HepG2 (cell line): ENCODE measurements at regions not wholly inside any gene's neighbourhood (a gene's known extent, or its start where the extent isn't known, plus 50 kb on each side); places are given as distances from the start of the nearest gene placed in this dataset.

Experiments used
- ATAC-seq: fragments of 200-7000 bp; cut with Tn5 transposase; 3 replicates; pipeline ENCODE4 v1.9.1; 2020; ENCODE audit warnings: mild to moderate bottlenecking, moderate library complexity
- BruUV-seq: library from RNA; stranded (reverse); fragments of 400-500 nt; replicated peaks from 2 replicates; lab custom pipeline; 2021; lab: Mats Ljungman, UMichigan
- CTCF ChIA-PET: fragments of 300-600 bp; formaldehyde crosslinking; extraction: SDS; loops from one replicate; lab custom pipeline; 2021; ENCODE audit warnings: low total read pairs, inconsistent platforms, low intra/inter-chr PET ratio; lab: Yijun Ruan, JAX
- POLR2A ChIA-PET: fragments of 350-600 bp; sonication (Branson Sonifier 250); formaldehyde crosslinking; loops from one replicate; lab custom pipeline; 2020; ENCODE audit warnings: antibody characterized with exemption, inconsistent platforms; lab: Yijun Ruan, JAX
- DNase-seq: peaks from one replicate; pipeline ENCODE4 v3.0.0-alpha.2; 2015; ENCODE audit warnings: low spot score
- FAIRE-seq: peaks from 3 replicates; lab custom pipeline; 2011; peaks lifted over from hg19 to GRCh38; lab: Jason Lieb, UNC
- H2AFZ ChIP-seq: one replicate; pipeline ENCODE4 v1.6.1; 2011; ENCODE audit warnings: low read length, inconsistent platforms
- H3K27ac ChIP-seq: fragments of 300-600 bp; 3 replicates; pipeline ENCODE4 v1.8.0; 2011; ENCODE audit warnings: mixed run types, mild to moderate bottlenecking, mixed read lengths, low read length, inconsistent platforms; ENCODE audit not compliant: insufficient read depth; ENCODE audit errors: extremely low read length
- H3K27me3 ChIP-seq, 2 experiments: fragments of 200-600 bp in 1 of 2; 2 replicates in 1 of 2; 3 replicates in 1 of 2; pipeline versions ENCODE4 v1.6.0 to v1.8.0; 2011; ENCODE audit warnings: low read length in 2 of 2, mild to moderate bottlenecking in 2 of 2, moderate library complexity in 2 of 2, inconsistent platforms in 1 of 2; ENCODE audit not compliant: insufficient read depth in 2 of 2, control insufficient read depth in 1 of 2
- H3K36me3 ChIP-seq, 2 experiments: fragments of 200-600 bp in 1 of 2; replicated peaks in 1 of 2; 2 replicates in 1 of 2; 3 replicates in 1 of 2; pipeline versions ENCODE4 v1.5.1 to v1.8.0; 2011; ENCODE audit warnings: low read length in 2 of 2, inconsistent platforms in 1 of 2; ENCODE audit not compliant: insufficient read depth in 2 of 2, control insufficient read depth in 1 of 2
- H3K4me1 ChIP-seq: 2 replicates; pipeline ENCODE4 v1.5.1; 2012; ENCODE audit warnings: low read length, inconsistent platforms; ENCODE audit not compliant: insufficient read depth
- H3K4me2 ChIP-seq: 2 replicates; pipeline ENCODE4 v1.6.0; 2011; ENCODE audit warnings: low read depth, low read length, inconsistent platforms
- H3K4me3 ChIP-seq, 3 experiments: fragments of 200-600 bp in 1 of 3; sonication (generic), shearing (Covaris generic) in 1 of 3; replicated peaks in 1 of 3; 2 replicates each; pipeline ENCODE4 v1.5.1; 2011 to 2016; ENCODE audit warnings: low read length in 3 of 3, inconsistent platforms in 2 of 3, low read depth in 2 of 3, mild to moderate bottlenecking in 2 of 3, control low read depth in 1 of 3, mixed read lengths in 1 of 3; ENCODE audit not compliant: insufficient read depth in 1 of 3
- H3K79me2 ChIP-seq: one replicate; pipeline ENCODE4 v1.6.1; 2011; ENCODE audit warnings: low read length, inconsistent platforms; ENCODE audit not compliant: insufficient read depth
- H3K9ac ChIP-seq: 2 replicates; pipeline ENCODE4 v1.6.0; 2011; ENCODE audit warnings: mild to moderate bottlenecking, low read depth, low read length, inconsistent platforms; ENCODE audit not compliant: insufficient read depth
- H3K9me3 ChIP-seq: 2 replicates; pipeline ENCODE4 v1.5.1; 2012; ENCODE audit warnings: mild to moderate bottlenecking, low read length
- H4K20me1 ChIP-seq: 2 replicates; pipeline ENCODE4 v1.6.0; 2011; ENCODE audit warnings: inconsistent platforms, mild to moderate bottlenecking, low read length, moderate library complexity; ENCODE audit not compliant: insufficient read depth
- JUND ChIP-seq: sonication (generic); formaldehyde crosslinking; IDR thresholded peaks from 2 replicates; pipeline ENCODE4 v1.8.0; 2022; ENCODE audit warnings: mild to moderate bottlenecking, missing genetic modification reagents
- NFKBIZ ChIP-seq: IDR thresholded peaks from 2 replicates; pipeline ENCODE4 v1.6.1; 2018; ENCODE audit warnings: missing genetic modification reagents, missing compliant biosample characterization
- ZNF777 ChIP-seq: sonication (generic); formaldehyde crosslinking; IDR thresholded peaks from 2 replicates; pipeline ENCODE4 v1.4.0; 2020; ENCODE audit warnings: missing genetic modification reagents
- WGBS: methylation state at CpG from one replicate; pipeline ENCODE4 v1.1.6; 2017; ENCODE audit warnings: low lambda C conversion rate; 5-methylcytosine and 5-hydroxymethylcytosine counted together
- in situ Hi-C: cut with HindIII; loops from 2 replicates; pipeline ENCODE4 v1.10.0; 2017; ENCODE audit warnings: low pct_unique_long_range_greater_than_20kb; ENCODE audit not compliant: extremely low pct_ligation_motif_present
- intact Hi-C: fragments of 100-400 bp; cut with micrococcal nuclease; formaldehyde crosslinking; loops from one replicate; pipeline ENCODE4 v1.10.0; 2022; ENCODE audit not compliant: unreplicated experiment
- TF ChIP-seq, protein P1 (sequence below): sonication (generic); formaldehyde crosslinking; IDR thresholded peaks from 2 replicates; pipeline ENCODE4 v1.8.0; 2022; ENCODE audit warnings: mild to moderate bottlenecking, missing genetic modification reagents, moderate library complexity

DNA sequence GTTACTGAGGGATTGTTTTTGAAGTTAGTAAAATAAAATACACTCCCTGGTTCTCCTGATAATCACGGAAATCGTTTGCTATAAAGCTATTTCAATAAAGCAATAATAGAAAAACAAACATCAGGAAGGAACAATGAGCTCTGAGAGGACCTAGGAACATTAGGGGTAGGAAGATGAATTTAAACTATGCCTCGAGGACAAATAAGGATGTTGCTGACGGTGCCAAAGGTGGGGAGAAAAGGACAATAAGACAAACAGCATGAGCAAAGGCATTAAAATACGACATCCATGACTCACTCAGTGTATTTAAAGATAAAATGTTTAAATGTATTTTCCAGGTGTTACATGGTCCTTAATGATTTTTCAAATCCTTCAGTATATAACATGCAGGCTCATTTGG is 110.3 kb downstream of the MTNR1A start:
- no TSS peak for BruUV-seq
- TF ChIP-seq NFKBIZ (CRISPR knock-in tag): no peak
- TF ChIP-seq, protein P1, sequence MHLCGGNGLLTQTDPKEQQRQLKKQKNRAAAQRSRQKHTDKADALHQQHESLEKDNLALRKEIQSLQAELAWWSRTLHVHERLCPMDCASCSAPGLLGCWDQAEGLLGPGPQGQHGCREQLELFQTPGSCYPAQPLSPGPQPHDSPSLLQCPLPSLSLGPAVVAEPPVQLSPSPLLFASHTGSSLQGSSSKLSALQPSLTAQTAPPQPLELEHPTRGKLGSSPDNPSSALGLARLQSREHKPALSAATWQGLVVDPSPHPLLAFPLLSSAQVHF (CRISPR knock-in tag): no peak
- no peak for TF ChIP-seq JUND (CRISPR knock-in tag)
- Histone ChIP-seq H2AFZ (no peak overlapping the region), H4K20me1 (no peaks in the 10 kb centered on the region), H3K4me3 (no peak overlapping the region), H3K79me2 (no peaks in the 10 kb centered on the region), H3K27me3 (peaks cover 0 to 5% of the 10 kb centered on the region in 2 experiments; a peak in 1 of 5 replicates), H3K27ac (no peak overlapping the region), H3K36me3 (no peaks in the 10 kb centered on the region), H3K4me1 (no peaks in the 10 kb centered on the region), H3K9me3 (no peaks in the 10 kb centered on the region), H3K4me2 (no peak overlapping the region), H3K9ac (no peak overlapping the region)
- intact Hi-C loops: no loop called here
- in situ Hi-C loops: no loop called here
- no peak for FAIRE-seq
- ChIA-PET CTCF (no interaction called here), POLR2A (no interaction called here)
- no peak for ATAC-seq
- 3% methylated on average over 5 of the region's 5 CpGs for WGBS
- DNase-seq: no peak

DNA sequence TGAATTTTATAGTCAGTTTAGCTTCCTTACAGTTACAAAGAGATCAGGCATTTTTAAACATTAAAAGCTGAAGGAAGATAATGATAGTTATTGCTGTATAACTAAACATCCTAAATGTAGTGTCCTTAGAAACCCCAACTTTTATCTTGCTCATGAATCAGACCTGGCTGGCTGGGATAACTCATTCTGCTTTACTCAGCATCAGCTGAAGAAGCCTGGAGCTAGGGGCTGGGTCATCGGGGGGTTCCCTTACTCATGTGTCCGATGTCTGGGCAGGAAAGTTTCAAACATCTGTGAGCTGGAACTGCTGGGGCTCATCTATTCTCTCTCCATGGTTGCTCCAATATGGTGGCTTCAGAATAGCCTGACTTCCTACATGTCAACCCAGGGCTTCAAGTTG is 113.9 kb downstream of the MTNR1A start:
- FAIRE-seq: no peak
- Histone ChIP-seq H3K27me3 (0 out of 5 replicates have a peak, but pooled peaks cover 0 to 2% of the 10 kb centered on the region in 2 experiments), H3K9me3 (no peaks in the 10 kb centered on the region), H3K36me3 (no peaks in the 10 kb centered on the region), H3K27ac (no peak overlapping the region), H4K20me1 (no peaks in the 10 kb centered on the region), H3K4me3 (no peak overlapping the region), H3K4me2 (no peak overlapping the region), H3K79me2 (no peaks in the 10 kb centered on the region), H3K9ac (no peak overlapping the region), H2AFZ (no peak overlapping the region), H3K4me1 (no peaks in the 10 kb centered on the region)
- DNase-seq: no peak
- in situ Hi-C loops (no loop called here), intact Hi-C loops (no loop called here)
- 56% methylated on average over 2 of the region's 2 CpGs for WGBS
- CTCF ChIA-PET: no interaction called here
- TF ChIP-seq ZNF777 (CRISPR knock-in tag): no peak
- no peak for ATAC-seq
- POLR2A ChIA-PET: no interaction called here
- BruUV-seq: no TSS peak
